CD14-positive monocyte (primary cell): ENCODE measurements at regions not wholly inside any gene's neighbourhood (a gene's known extent, or its start where the extent isn't known, plus 50 kb on each side); places are given as distances from the start of the nearest gene placed in this dataset.
"Not testable (repeated sequence)": the region's sequence is repeated elsewhere in the genome, so short reads cannot be mapped to it uniquely, and the experiment has no call there.

Experiments
- DNase-seq, 3 donors: peaks; one replicate each; pipeline ENCODE4 v3.0.0-alpha.2; 2011 to 2022
- H2AFZ ChIP-seq: 2 replicates; pipeline ENCODE4 v1.6.0; 2012; ENCODE audit warnings: mild to moderate bottlenecking, low read depth, low read length, inconsistent platforms; ENCODE audit not compliant: insufficient read depth, poor library complexity, severe bottlenecking
- H3K27ac ChIP-seq, 2 donors: 1 replicate in 1 of 2; 2 replicates in 1 of 2; pipeline ENCODE4 v1.5.1; 2012 to 2013; ENCODE audit warnings: low read length in 2 of 2, control low read depth in 1 of 2, inconsistent platforms in 1 of 2, low read depth in 1 of 2, mild to moderate bottlenecking in 1 of 2
- H3K27me3 ChIP-seq, 2 donors: one replicate each; pipeline versions ENCODE4 v1.6.0 to v1.6.1; 2011 to 2013; ENCODE audit warnings: low read length in 2 of 2; ENCODE audit not compliant: control insufficient read depth in 2 of 2, insufficient read depth in 2 of 2
- H3K36me3 ChIP-seq, 2 donors: replicated peaks in 1 of 2; 1 replicate in 1 of 2; 2 replicates in 1 of 2; pipeline versions ENCODE4 v1.5.1 to v1.6.1; 2012 to 2013; ENCODE audit warnings: low read length in 2 of 2, control low read depth in 1 of 2, inconsistent platforms in 1 of 2, mild to moderate bottlenecking in 1 of 2; ENCODE audit not compliant: insufficient read depth in 2 of 2, control insufficient read depth in 1 of 2
- H3K4me1 ChIP-seq, 2 donors: 1 replicate in 1 of 2; 2 replicates in 1 of 2; pipeline versions ENCODE4 v1.5.1 to v1.6.1; 2012 to 2013; ENCODE audit warnings: low read length in 2 of 2, control low read depth in 1 of 2, inconsistent platforms in 1 of 2, mild to moderate bottlenecking in 1 of 2, moderate library complexity in 1 of 2; ENCODE audit not compliant: insufficient read depth in 2 of 2, control insufficient read depth in 1 of 2
- H3K4me2 ChIP-seq: replicated peaks from 2 replicates; pipeline ENCODE3; 2012; ENCODE audit warnings: low read length, moderate library complexity, mild to moderate bottlenecking; ENCODE audit not compliant: poor library complexity, severe bottlenecking; ENCODE audit errors: extremely low read depth
- H3K4me3 ChIP-seq, 3 experiments: fragments of 200-600 bp in 1 of 3; sonication (generic) in 1 of 3; replicated peaks in 1 of 3; 1 replicate in 2 of 3; 2 replicates in 1 of 3; pipeline ENCODE4 v1.5.1; 2011 to 2013; ENCODE audit warnings: low read length in 3 of 3, mild to moderate bottlenecking in 3 of 3, control low read depth in 2 of 3, low read depth in 2 of 3, inconsistent platforms in 1 of 3, moderate library complexity in 1 of 3
- H3K79me2 ChIP-seq: 2 replicates; pipeline ENCODE4 v1.6.0; 2012; ENCODE audit warnings: mild to moderate bottlenecking, control low read depth, inconsistent platforms, low read length, moderate library complexity; ENCODE audit not compliant: insufficient read depth
- H3K9ac ChIP-seq: 2 replicates; pipeline ENCODE4 v1.6.0; 2017; ENCODE audit warnings: low read length, mild to moderate bottlenecking; ENCODE audit not compliant: insufficient read depth, poor library complexity, severe bottlenecking
- H3K9me3 ChIP-seq, 2 donors: replicated peaks in 1 of 2; 1 replicate in 1 of 2; 2 replicates in 1 of 2; pipeline versions ENCODE4 v1.5.1 to v1.6.1; 2012 to 2013; ENCODE audit warnings: low read length in 2 of 2, control low read depth in 1 of 2; ENCODE audit not compliant: control insufficient read depth in 1 of 2, insufficient read depth in 1 of 2
- H4K20me1 ChIP-seq: 2 replicates; pipeline ENCODE4 v1.6.0; 2012; ENCODE audit warnings: mild to moderate bottlenecking, low read length, control low read depth, moderate library complexity; ENCODE audit not compliant: insufficient read depth
- H3K27ac Mint-ChIP-seq, 7 donors: one replicate each; pipeline ENCODE4 v1.8.0; 2020; ENCODE audit warnings: mild to moderate bottlenecking in 7 of 7, mixed read lengths in 7 of 7, moderate library complexity in 6 of 7, inconsistent platforms in 2 of 7
- H3K27me3 Mint-ChIP-seq, 3 donors: one replicate each; pipeline ENCODE4 v1.8.0; 2021 to 2022; ENCODE audit warnings: low read depth in 3 of 3, mild to moderate bottlenecking in 3 of 3, mixed read lengths in 3 of 3, moderate library complexity in 3 of 3, inconsistent platforms in 1 of 3
- H3K36me3 Mint-ChIP-seq, 2 donors: one replicate each; pipeline ENCODE4 v1.8.0; 2020; ENCODE audit warnings: mixed read lengths in 2 of 2, inconsistent platforms in 1 of 2, mild to moderate bottlenecking in 1 of 2
- H3K4me1 Mint-ChIP-seq: one replicate; pipeline ENCODE4 v1.8.0; 2020; ENCODE audit warnings: mild to moderate bottlenecking, mixed read lengths
- H3K4me3 Mint-ChIP-seq, 2 donors: one replicate each; pipeline ENCODE4 v1.8.0; 2020; ENCODE audit warnings: mild to moderate bottlenecking in 2 of 2, mixed read lengths in 2 of 2, moderate library complexity in 1 of 2
- H3K9me3 Mint-ChIP-seq, 7 donors: one replicate each; pipeline ENCODE4 v1.8.0; 2020 to 2022; ENCODE audit warnings: mixed read lengths in 7 of 7, mild to moderate bottlenecking in 6 of 7, moderate library complexity in 6 of 7, inconsistent platforms in 2 of 7
- WGBS: methylation state at CpG from one replicate; pipeline ENCODE4 v1.1.5; 2013; ENCODE audit warnings: missing lambda C conversion rate; ENCODE audit not compliant: insufficient coverage; 5-methylcytosine and 5-hydroxymethylcytosine counted together
- intact Hi-C, 2 donors: fragments of 100-400 bp; cut with micrococcal nuclease; formaldehyde crosslinking; loops; one replicate each; pipeline versions ENCODE4 v1.15.0 to v1.15.1; 2023
- TF ChIP-seq, protein P1 (sequence below): fragments of 200-600 bp; IDR thresholded peaks from one replicate; pipeline ENCODE4 v1.8.0; 2022; ENCODE audit warnings: antibody characterized with exemption, mild to moderate bottlenecking

DNA sequence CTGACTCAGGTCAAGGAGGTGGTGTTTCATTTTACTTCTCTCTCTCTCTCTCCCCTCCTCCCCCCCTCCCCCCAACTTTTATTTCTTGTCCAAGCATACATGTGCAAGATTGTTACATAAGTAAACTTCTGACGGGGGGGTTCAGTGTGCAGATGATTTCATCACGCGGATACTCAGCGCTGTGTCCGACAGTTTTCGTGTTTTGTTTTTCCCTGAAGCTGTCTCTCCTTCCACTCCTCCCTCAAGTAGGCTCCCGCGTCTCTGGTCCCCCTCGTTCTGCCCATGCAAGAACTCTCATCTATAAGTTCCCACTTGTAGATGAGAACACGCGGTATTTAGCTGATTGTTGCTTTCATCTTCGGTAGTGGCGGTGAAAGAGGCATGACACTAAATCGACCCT lies 111.0 kb upstream of the ANKRD30BL start:
- no peak for DNase-seq
- intact Hi-C loops = no loop called here
- H3K9ac ChIP-seq = no peak overlapping the region
- TF ChIP-seq, protein P1, sequence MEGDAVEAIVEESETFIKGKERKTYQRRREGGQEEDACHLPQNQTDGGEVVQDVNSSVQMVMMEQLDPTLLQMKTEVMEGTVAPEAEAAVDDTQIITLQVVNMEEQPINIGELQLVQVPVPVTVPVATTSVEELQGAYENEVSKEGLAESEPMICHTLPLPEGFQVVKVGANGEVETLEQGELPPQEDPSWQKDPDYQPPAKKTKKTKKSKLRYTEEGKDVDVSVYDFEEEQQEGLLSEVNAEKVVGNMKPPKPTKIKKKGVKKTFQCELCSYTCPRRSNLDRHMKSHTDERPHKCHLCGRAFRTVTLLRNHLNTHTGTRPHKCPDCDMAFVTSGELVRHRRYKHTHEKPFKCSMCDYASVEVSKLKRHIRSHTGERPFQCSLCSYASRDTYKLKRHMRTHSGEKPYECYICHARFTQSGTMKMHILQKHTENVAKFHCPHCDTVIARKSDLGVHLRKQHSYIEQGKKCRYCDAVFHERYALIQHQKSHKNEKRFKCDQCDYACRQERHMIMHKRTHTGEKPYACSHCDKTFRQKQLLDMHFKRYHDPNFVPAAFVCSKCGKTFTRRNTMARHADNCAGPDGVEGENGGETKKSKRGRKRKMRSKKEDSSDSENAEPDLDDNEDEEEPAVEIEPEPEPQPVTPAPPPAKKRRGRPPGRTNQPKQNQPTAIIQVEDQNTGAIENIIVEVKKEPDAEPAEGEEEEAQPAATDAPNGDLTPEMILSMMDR = no peak
- no peaks in the 10 kb centered on the region for H3K4me1 ChIP-seq
- peaks cover 0 to under 1% of the 10 kb centered on the region in 2 donors for H3K9me3 ChIP-seq
- H3K27ac Mint-ChIP-seq = no peak overlapping the region
- H3K4me3 ChIP-seq = no peak overlapping the region
- H3K27ac ChIP-seq = no peak overlapping the region
- 93% methylated on average over 8 of the region's 14 CpGs for WGBS
- no peaks in the 10 kb centered on the region for H3K36me3 Mint-ChIP-seq
- no peak overlapping the region for H2AFZ ChIP-seq
- H3K4me2 ChIP-seq = no peak overlapping the region
- H3K79me2 ChIP-seq = no peaks in the 10 kb centered on the region
- H3K27me3 ChIP-seq = peaks cover 2 to 9% of the 10 kb centered on the region in 2 donors
- H3K9me3 Mint-ChIP-seq = peaks cover 0 to 5% (median 2%) of the 10 kb centered on the region in 7 donors
- no peaks in the 10 kb centered on the region for H3K4me1 Mint-ChIP-seq
- H4K20me1 ChIP-seq = no peaks in the 10 kb centered on the region
- H3K36me3 ChIP-seq = no peaks in the 10 kb centered on the region
- H3K4me3 Mint-ChIP-seq = no peak overlapping the region
- H3K27me3 Mint-ChIP-seq = peaks cover 1 to 6% (median 3%) of the 10 kb centered on the region in 3 donors

DNA sequence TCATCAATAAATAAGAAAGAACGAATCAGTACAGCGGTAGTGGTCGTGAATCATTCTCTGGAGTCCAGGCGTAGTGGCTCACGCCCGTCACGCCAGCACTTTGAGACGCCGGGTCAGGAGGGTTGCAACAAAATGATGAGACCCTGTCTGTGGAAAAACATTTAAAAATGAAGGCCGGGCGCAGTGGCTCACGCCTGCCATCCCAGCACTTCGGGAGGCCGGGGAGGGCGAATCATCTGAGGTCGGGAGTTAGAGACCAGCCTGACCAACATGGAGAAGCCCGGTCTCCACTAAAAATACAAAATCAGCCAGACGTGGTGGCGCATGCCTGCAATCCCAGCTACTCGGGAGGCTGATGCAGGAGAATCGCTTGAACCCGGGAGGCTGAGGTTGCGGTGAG lies 111.8 kb upstream of the ANKRD30BL start:
- H3K79me2 ChIP-seq, H3K4me3 Mint-ChIP-seq, H3K36me3 Mint-ChIP-seq, H4K20me1 ChIP-seq, H3K36me3 ChIP-seq, H3K27me3 Mint-ChIP-seq, H3K4me3 ChIP-seq, H3K4me2 ChIP-seq, H3K27me3 ChIP-seq, H3K4me1 Mint-ChIP-seq, intact Hi-C loops, H3K9me3 ChIP-seq, H3K9ac ChIP-seq, H3K27ac Mint-ChIP-seq, H2AFZ ChIP-seq, H3K4me1 ChIP-seq, DNase-seq, H3K27ac ChIP-seq: not testable (repeated sequence)
- peaks cover 0 to 12% (median 4%) of the 10 kb centered on the region in 7 donors for H3K9me3 Mint-ChIP-seq
- 96% methylated on average over 22 of the region's 23 CpGs for WGBS
